ENCODE measurements at regions not wholly inside any gene's neighbourhood (a gene's known extent, or its start where the extent isn't known, plus 50 kb on each side); places are given as distances from the start of the nearest gene placed in this dataset.
"Not testable (repeated sequence)": the region's sequence is repeated elsewhere in the genome, so short reads cannot be mapped to it uniquely, and the experiment has no call there.

GRCh38 chr7:85829176-85829575 lies 642.3 kb upstream of the SEMA3D start:
- no peak for DNase-seq (ENCODE audit: low spot score)
- intact Hi-C loops (cut with DNase I): no loop called here

GRCh38 chr7:85828614-85829013 lies 641.8 kb upstream of the SEMA3D start:
- intact Hi-C loops (cut with DNase I): no loop called here
- DNase-seq (ENCODE audit: low spot score): no peak

GRCh38 chr7:85823396-85824080 lies 636.7 kb upstream of the SEMA3D start:
- DNase-seq (ENCODE audit: low spot score): no peak
- intact Hi-C loops (cut with DNase I): no loop called here

GRCh38 chr7:85821926-85822325 lies 635.1 kb upstream of the SEMA3D start:
- no peak for DNase-seq (ENCODE audit: low spot score)

GRCh38 chr7:85820702-85821443 lies 634.0 kb upstream of the SEMA3D start:
- intact Hi-C loops (cut with DNase I): no loop called here
- no peak for DNase-seq (ENCODE audit: low spot score)

More at GRCh38 chr7:85821926-85822325, 635.1 kb upstream of the SEMA3D start:
- intact Hi-C loops (cut with DNase I): no loop called here

- intact Hi-C loops (cut with DNase I): no loop called here
- DNase-seq (ENCODE audit: low spot score): no peak
Observed at GRCh38 chr7:85815526-85815925, 628.7 kb upstream of the SEMA3D start.

- no peak for DNase-seq (ENCODE audit: low spot score)
- intact Hi-C loops (cut with DNase I): no loop called here
Observed at GRCh38 chr7:85806321-85806720, 619.5 kb upstream of the SEMA3D start.

GRCh38 chr7:85805656-85806055 lies 618.8 kb upstream of the SEMA3D start:
- no peak for DNase-seq (ENCODE audit: low spot score)
- intact Hi-C loops (cut with DNase I): no loop called here

GRCh38 chr7:85805249-85805648 lies 618.4 kb upstream of the SEMA3D start:
- DNase-seq (ENCODE audit: low spot score): no peak
- intact Hi-C loops (cut with DNase I): no loop called here

GRCh38 chr7:85802211-85802610 lies 615.4 kb upstream of the SEMA3D start:
- intact Hi-C loops (cut with DNase I): no loop called here
- DNase-seq (ENCODE audit: low spot score): no peak

GRCh38 chr7:85796956-85797355 lies 610.1 kb upstream of the SEMA3D start:
- intact Hi-C loops (cut with DNase I): no loop called here
- no peak for DNase-seq (ENCODE audit: low spot score)

GRCh38 chr7:85791098-85791497 lies 604.2 kb upstream of the SEMA3D start:
- intact Hi-C loops (cut with DNase I); DNase-seq (ENCODE audit: low spot score): not testable (repeated sequence)

- intact Hi-C loops (cut with DNase I): no loop called here
- no peak for DNase-seq (ENCODE audit: low spot score)
Observed at GRCh38 chr7:85781606-85782005, 594.8 kb upstream of the SEMA3D start.

- no peak for DNase-seq (ENCODE audit: low spot score)
- intact Hi-C loops (cut with DNase I): no loop called here
Observed at GRCh38 chr7:85776691-85777345, 590.0 kb upstream of the SEMA3D start.

GRCh38 chr7:85775431-85775830 lies 588.6 kb upstream of the SEMA3D start:
- DNase-seq (ENCODE audit: low spot score): no peak
- intact Hi-C loops (cut with DNase I): no loop called here

GRCh38 chr7:85774986-85775385 lies 588.1 kb upstream of the SEMA3D start:
- intact Hi-C loops (cut with DNase I): no loop called here
- peak; percentile 79 for DNase-seq (ENCODE audit: low spot score)

- intact Hi-C loops (cut with DNase I): no loop called here
- DNase-seq (ENCODE audit: low spot score): no peak
Observed at GRCh38 chr7:85773116-85773728, 586.4 kb upstream of the SEMA3D start.

- DNase-seq (ENCODE audit: low spot score): no peak
Observed at GRCh38 chr7:85771516-85771915, 584.7 kb upstream of the SEMA3D start.

GRCh38 chr7:85770332-85770731 lies 583.5 kb upstream of the SEMA3D start:
- intact Hi-C loops (cut with DNase I): no loop called here
- DNase-seq (ENCODE audit: low spot score): no peak

More at GRCh38 chr7:85771516-85771915, 584.7 kb upstream of the SEMA3D start:
- intact Hi-C loops (cut with DNase I): no loop called here

GRCh38 chr7:85765698-85766298 lies 578.9 kb upstream of the SEMA3D start:
- intact Hi-C loops (cut with DNase I): no loop called here
- no peak for DNase-seq (ENCODE audit: low spot score)
